Nephron (organoid): ENCODE measurements at regions not wholly inside any gene's neighbourhood (a gene's known extent, or its start where the extent isn't known, plus 50 kb on each side); places are given as distances from the start of the nearest gene placed in this dataset.

Experiments
- H3K27ac Mint-ChIP-seq, 3 experiments: 2 replicates each; pipeline ENCODE4 v1.8.0; 2020; ENCODE audit warnings: mixed read lengths in 3 of 3, mild to moderate bottlenecking in 2 of 3, moderate library complexity in 1 of 3
- H3K27me3 Mint-ChIP-seq: 2 replicates; pipeline ENCODE4 v1.8.0; 2021; ENCODE audit warnings: low read depth, mild to moderate bottlenecking, moderate library complexity, mixed read lengths
- H3K36me3 Mint-ChIP-seq: 2 replicates; pipeline ENCODE4 v1.8.0; 2020; ENCODE audit warnings: low read depth, mixed read lengths
- H3K4me1 Mint-ChIP-seq: 2 replicates; pipeline ENCODE4 v1.8.0; 2020; ENCODE audit warnings: mixed read lengths
- H3K4me3 Mint-ChIP-seq, 3 experiments: 2 replicates each; pipeline ENCODE4 v1.8.0; 2020; ENCODE audit warnings: mild to moderate bottlenecking in 3 of 3, mixed read lengths in 3 of 3, moderate library complexity in 2 of 3
- H3K9me3 Mint-ChIP-seq: 2 replicates; pipeline ENCODE4 v1.8.0; 2020; ENCODE audit warnings: mixed read lengths
- CTCF ChIP-seq, 3 experiments: fragments of 200-600 bp; sonication (generic); IDR thresholded peaks; one replicate each; pipeline ENCODE4 v1.5.0; 2021; ENCODE audit warnings: antibody characterized with exemption in 3 of 3; ENCODE audit not compliant: unreplicated experiment in 3 of 3

- no peaks in the 10 kb centered on the region for H3K4me1 Mint-ChIP-seq
- H3K27ac Mint-ChIP-seq: no peak overlapping the region
- no peak for TF ChIP-seq CTCF (IDR thresholded peaks at IDR 0.05; ENCODE audit: unreplicated experiment in 3 of 3)
- no peaks in the 10 kb centered on the region for H3K36me3 Mint-ChIP-seq
- no peak overlapping the region for H3K4me3 Mint-ChIP-seq
- no peaks in the 10 kb centered on the region for H3K9me3 Mint-ChIP-seq
- no peaks in the 10 kb centered on the region for H3K27me3 Mint-ChIP-seq
Observed at GRCh38 chr5:93072831-93073459, 508.1 kb downstream of the NR2F1-AS1 start.

- Mint-ChIP-seq H3K9me3 (no peaks in the 10 kb centered on the region), H3K27ac (no peak overlapping the region), H3K27me3 (no peaks in the 10 kb centered on the region), H3K4me1 (no peaks in the 10 kb centered on the region), H3K4me3 (no peak overlapping the region), H3K36me3 (no peaks in the 10 kb centered on the region)
- TF ChIP-seq CTCF (IDR thresholded peaks at IDR 0.05; ENCODE audit: unreplicated experiment in 3 of 3): no peak
Observed at GRCh38 chr5:93071710-93072109, 509.3 kb downstream of the NR2F1-AS1 start.

- Mint-ChIP-seq H3K27me3 (no peaks in the 10 kb centered on the region), H3K4me3 (no peak overlapping the region), H3K36me3 (no peaks in the 10 kb centered on the region), H3K9me3 (no peaks in the 10 kb centered on the region), H3K4me1 (no peaks in the 10 kb centered on the region), H3K27ac (no peak overlapping the region)
- TF ChIP-seq CTCF (IDR thresholded peaks at IDR 0.05; ENCODE audit: unreplicated experiment in 3 of 3): no peak
Observed at GRCh38 chr5:93070938-93071337, 510.1 kb downstream of the NR2F1-AS1 start.

GRCh38 chr5:93069276-93069675 is 511.7 kb downstream of the NR2F1-AS1 start:
- no peaks in the 10 kb centered on the region for H3K27me3 Mint-ChIP-seq
- no peaks in the 10 kb centered on the region for H3K4me1 Mint-ChIP-seq
- no peak for TF ChIP-seq CTCF (IDR thresholded peaks at IDR 0.05; ENCODE audit: unreplicated experiment in 3 of 3)
- H3K9me3 Mint-ChIP-seq: no peaks in the 10 kb centered on the region
- H3K27ac Mint-ChIP-seq: no peak overlapping the region
- H3K4me3 Mint-ChIP-seq: no peak overlapping the region
- H3K36me3 Mint-ChIP-seq: no peaks in the 10 kb centered on the region

GRCh38 chr5:93062548-93062947 is 518.5 kb downstream of the NR2F1-AS1 start:
- H3K27ac Mint-ChIP-seq: no peak overlapping the region
- H3K4me3 Mint-ChIP-seq: no peak overlapping the region
- no peaks in the 10 kb centered on the region for H3K27me3 Mint-ChIP-seq
- no peaks in the 10 kb centered on the region for H3K36me3 Mint-ChIP-seq
- H3K9me3 Mint-ChIP-seq: no peaks in the 10 kb centered on the region
- no peaks in the 10 kb centered on the region for H3K4me1 Mint-ChIP-seq
- peak in 1 of 3 experiments; percentile 6 for TF ChIP-seq CTCF (IDR thresholded peaks at IDR 0.05; ENCODE audit: unreplicated experiment in 3 of 3)

- Mint-ChIP-seq H3K36me3 (no peaks in the 10 kb centered on the region), H3K4me1 (no peaks in the 10 kb centered on the region), H3K27me3 (no peaks in the 10 kb centered on the region), H3K9me3 (no peaks in the 10 kb centered on the region), H3K27ac (peak overlapping the region in 1 of 3 experiments; percentile 36), H3K4me3 (no peak overlapping the region)
- no peak for TF ChIP-seq CTCF (IDR thresholded peaks at IDR 0.05; ENCODE audit: unreplicated experiment in 3 of 3)
Observed at GRCh38 chr5:93058309-93058708, 522.7 kb downstream of the NR2F1-AS1 start.
